ENCODE measurements at regions not wholly inside any gene's neighbourhood (a gene's known extent, or its start where the extent isn't known, plus 50 kb on each side); places are given as distances from the start of the nearest gene placed in this dataset.

DNA sequence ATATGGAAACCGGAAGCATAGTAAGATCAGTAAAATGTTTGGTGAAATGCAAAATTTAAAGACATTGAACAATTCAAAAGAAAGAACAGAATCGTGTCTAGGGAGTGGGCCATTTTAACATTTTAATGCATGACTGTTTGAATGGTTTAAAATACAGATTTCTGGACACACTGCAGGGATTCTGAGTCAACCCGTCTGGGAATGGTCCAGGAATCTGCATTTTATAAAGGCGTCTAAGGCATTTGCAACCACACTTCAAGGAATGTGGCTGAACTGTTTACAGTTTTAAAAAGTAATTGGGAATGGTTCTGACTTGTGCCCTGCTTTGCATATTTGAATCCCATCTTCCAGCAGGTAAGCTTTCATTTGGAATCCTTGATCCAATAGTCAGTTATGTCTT lies 811.7 kb upstream of the WWC1 start:
- no peak overlapping the region for H3K9ac ChIP-seq (ENCODE audit: insufficient read length)
- no peak overlapping the region; the same call in 1 of the 2 replicates for H3K27ac ChIP-seq
- DNase-seq (ENCODE audit: low read depth, low spot score): no peak
- TF ChIP-seq FOXP2 (optimal IDR thresholded peaks at IDR 0.05; ENCODE audit: control extremely low read depth, extremely low read length, insufficient read depth) (no peak), EZH2 (IDR thresholded peaks at IDR 0.05) (no peak), POLR2AphosphoS5 (IDR thresholded peaks at IDR 0.05; ENCODE audit: borderline replicate concordance, low read depth, low read length) (no peak)
- no peaks in the 10 kb centered on the region for H3K36me3 ChIP-seq (ENCODE audit: insufficient read depth, low read length)
- H3K9me3 ChIP-seq (ENCODE audit: low read depth, low read length): no peaks in the 10 kb centered on the region
- H3K4me3 ChIP-seq: no peak overlapping the region

DNA sequence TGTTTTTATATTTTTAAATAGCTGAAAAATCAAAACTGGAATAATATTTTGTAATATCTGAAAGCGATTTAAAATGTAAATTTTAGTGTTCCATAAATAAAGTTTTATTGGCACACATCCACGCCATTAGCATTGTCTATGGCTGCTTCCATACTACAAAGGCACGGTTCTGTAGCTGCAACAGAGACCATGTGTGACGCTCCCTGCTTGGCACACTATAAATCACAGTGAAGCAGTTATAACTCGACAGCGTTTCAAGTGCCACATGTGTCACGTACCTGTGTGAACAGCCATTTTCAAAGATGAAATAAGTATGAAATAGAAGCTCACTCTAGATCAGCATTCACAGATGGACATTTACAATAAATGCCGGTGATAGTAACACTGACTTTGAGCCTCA lies 810.1 kb upstream of the WWC1 start:
- TF ChIP-seq POLR2AphosphoS5 (IDR thresholded peaks at IDR 0.05; ENCODE audit: borderline replicate concordance, low read depth, low read length): no peak
- no peak for TF ChIP-seq FOXP2 (optimal IDR thresholded peaks at IDR 0.05; ENCODE audit: control extremely low read depth, extremely low read length, insufficient read depth)
- TF ChIP-seq EZH2 (IDR thresholded peaks at IDR 0.05): no peak
- H3K9ac ChIP-seq (ENCODE audit: insufficient read length): no peak overlapping the region
- no peak for DNase-seq (ENCODE audit: low read depth, low spot score)

GRCh38 chr5:167482555-167482954 lies 808.9 kb upstream of the WWC1 start:
- no peak overlapping the region for H3K4me3 ChIP-seq
- DNase-seq (ENCODE audit: low read depth, low spot score): no peak
- H3K27ac ChIP-seq: peak overlapping the region; percentile 38; the same call in 1 of the 2 replicates
- no peaks in the 10 kb centered on the region for H3K9me3 ChIP-seq (ENCODE audit: low read depth, low read length)
- TF ChIP-seq EZH2 (IDR thresholded peaks at IDR 0.05) (no peak), POLR2AphosphoS5 (IDR thresholded peaks at IDR 0.05; ENCODE audit: borderline replicate concordance, low read depth, low read length) (no peak), FOXP2 (optimal IDR thresholded peaks at IDR 0.05; ENCODE audit: control extremely low read depth, extremely low read length, insufficient read depth) (no peak)
- H3K9ac ChIP-seq (ENCODE audit: insufficient read length): no peak overlapping the region
- H3K36me3 ChIP-seq (ENCODE audit: insufficient read depth, low read length): no peaks in the 10 kb centered on the region

More for the DNA sequence above, 810.1 kb upstream of the WWC1 start:
- H3K27ac ChIP-seq: peak overlapping the region; percentile 73
- no peak overlapping the region for H3K4me3 ChIP-seq
- H3K9me3 ChIP-seq (ENCODE audit: low read depth, low read length): no peaks in the 10 kb centered on the region
- H3K36me3 ChIP-seq (ENCODE audit: insufficient read depth, low read length): no peaks in the 10 kb centered on the region

DNA sequence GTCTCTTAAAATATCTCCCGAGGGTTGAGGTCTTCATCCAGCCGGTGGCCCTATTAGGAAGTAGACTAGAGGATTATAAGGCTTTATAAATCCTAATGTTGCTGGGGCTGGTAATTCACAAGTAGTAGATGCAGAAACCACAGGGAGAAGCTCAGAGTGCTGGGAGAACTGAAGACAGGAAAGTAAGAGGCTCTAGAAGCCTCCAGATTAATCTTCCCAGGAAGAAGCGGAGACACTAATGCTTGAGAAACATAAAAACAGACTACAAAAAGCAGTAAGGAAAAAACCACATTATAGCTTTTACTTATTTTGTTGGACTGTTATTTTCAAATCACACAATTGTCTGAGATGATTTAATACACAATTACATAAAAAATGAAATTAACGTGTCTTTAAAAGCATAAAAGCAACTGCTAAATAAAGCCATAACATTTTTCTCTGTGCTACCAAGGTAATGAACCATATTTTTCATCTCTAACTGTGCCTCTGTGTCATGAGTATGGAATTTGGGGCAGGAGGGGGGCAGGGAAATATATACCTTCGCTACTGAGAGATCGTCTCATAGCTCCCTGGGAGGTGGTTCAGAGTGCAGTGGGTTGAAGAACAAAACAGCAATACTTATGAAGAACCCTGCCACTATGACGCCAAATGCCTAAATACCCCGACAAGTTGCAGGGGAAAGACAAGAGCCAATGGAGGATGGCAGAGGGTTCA lies 806.2 kb upstream of the WWC1 start:
- peak overlapping the region; percentile 90 for H3K27ac ChIP-seq
- DNase-seq (ENCODE audit: low read depth, low spot score): peak; percentile 44
- TF ChIP-seq POLR2AphosphoS5 (IDR thresholded peaks at IDR 0.05; ENCODE audit: borderline replicate concordance, low read depth, low read length): no peak
- no peak for TF ChIP-seq EZH2 (IDR thresholded peaks at IDR 0.05)
- TF ChIP-seq FOXP2 (optimal IDR thresholded peaks at IDR 0.05; ENCODE audit: control extremely low read depth, extremely low read length, insufficient read depth): no peak

DNA sequence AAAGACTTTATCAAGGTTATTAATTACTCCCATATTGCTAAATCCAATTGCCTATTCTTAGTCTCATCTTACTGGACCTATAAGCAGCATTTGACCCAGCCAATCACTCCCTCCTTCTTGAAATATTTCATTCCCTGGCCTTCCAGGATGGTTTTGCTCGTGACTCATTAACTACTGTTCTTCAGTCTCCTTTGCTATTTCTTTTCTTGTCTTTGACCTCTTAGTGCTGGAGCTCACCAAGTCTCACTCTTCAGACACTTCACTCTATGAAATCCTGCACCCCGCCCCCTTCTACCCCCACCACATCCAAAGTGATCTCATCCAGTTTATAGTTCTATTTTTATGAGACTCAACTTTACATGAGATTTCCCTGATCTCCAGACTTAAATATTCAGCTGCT lies 803.1 kb upstream of the WWC1 start:
- no peak for DNase-seq (ENCODE audit: low read depth, low spot score)
- Histone ChIP-seq H3K9ac (ENCODE audit: insufficient read length) (no peak overlapping the region), H3K27ac (no peak overlapping the region), H3K4me3 (no peak overlapping the region), H3K36me3 (ENCODE audit: insufficient read depth, low read length) (no peaks in the 10 kb centered on the region), H3K9me3 (ENCODE audit: low read depth, low read length) (no peaks in the 10 kb centered on the region)
- no peak for TF ChIP-seq FOXP2 (optimal IDR thresholded peaks at IDR 0.05; ENCODE audit: control extremely low read depth, extremely low read length, insufficient read depth)
- no peak for TF ChIP-seq EZH2 (IDR thresholded peaks at IDR 0.05)
- no peak for TF ChIP-seq POLR2AphosphoS5 (IDR thresholded peaks at IDR 0.05; ENCODE audit: borderline replicate concordance, low read depth, low read length)

More for the DNA sequence above, 806.2 kb upstream of the WWC1 start:
- no peaks in the 10 kb centered on the region for H3K36me3 ChIP-seq (ENCODE audit: insufficient read depth, low read length)
- peak overlapping the region; percentile 45 for H3K4me3 ChIP-seq
- peak overlapping the region; percentile 27 for H3K9ac ChIP-seq (ENCODE audit: insufficient read length)
- no peaks in the 10 kb centered on the region for H3K9me3 ChIP-seq (ENCODE audit: low read depth, low read length)

DNA sequence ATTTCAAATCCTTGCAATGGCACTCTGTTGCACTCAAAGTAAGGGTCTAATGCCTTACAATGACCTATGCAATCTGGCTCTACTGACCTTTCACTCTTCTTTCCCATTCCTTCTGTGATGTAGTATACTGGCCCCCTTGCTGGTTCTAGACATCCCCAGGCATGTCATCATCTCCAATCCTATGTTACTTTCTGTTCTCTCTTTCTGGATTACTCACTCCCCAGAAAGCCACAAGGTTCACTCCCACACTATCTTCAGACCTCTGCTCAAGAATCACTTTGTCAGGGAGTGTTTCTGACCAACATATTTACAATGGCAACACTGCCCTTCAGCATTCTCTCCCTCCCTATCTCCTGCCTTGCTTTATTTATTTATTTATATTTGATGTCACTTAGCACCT lies 802.2 kb upstream of the WWC1 start:
- DNase-seq (ENCODE audit: low read depth, low spot score): no peak
- Histone ChIP-seq H3K9me3 (ENCODE audit: low read depth, low read length) (no peaks in the 10 kb centered on the region), H3K4me3 (no peak overlapping the region), H3K36me3 (ENCODE audit: insufficient read depth, low read length) (no peaks in the 10 kb centered on the region), H3K27ac (no peak overlapping the region), H3K9ac (ENCODE audit: insufficient read length) (no peak overlapping the region)
- no peak for TF ChIP-seq EZH2 (IDR thresholded peaks at IDR 0.05)
- no peak for TF ChIP-seq FOXP2 (optimal IDR thresholded peaks at IDR 0.05; ENCODE audit: control extremely low read depth, extremely low read length, insufficient read depth)

DNA sequence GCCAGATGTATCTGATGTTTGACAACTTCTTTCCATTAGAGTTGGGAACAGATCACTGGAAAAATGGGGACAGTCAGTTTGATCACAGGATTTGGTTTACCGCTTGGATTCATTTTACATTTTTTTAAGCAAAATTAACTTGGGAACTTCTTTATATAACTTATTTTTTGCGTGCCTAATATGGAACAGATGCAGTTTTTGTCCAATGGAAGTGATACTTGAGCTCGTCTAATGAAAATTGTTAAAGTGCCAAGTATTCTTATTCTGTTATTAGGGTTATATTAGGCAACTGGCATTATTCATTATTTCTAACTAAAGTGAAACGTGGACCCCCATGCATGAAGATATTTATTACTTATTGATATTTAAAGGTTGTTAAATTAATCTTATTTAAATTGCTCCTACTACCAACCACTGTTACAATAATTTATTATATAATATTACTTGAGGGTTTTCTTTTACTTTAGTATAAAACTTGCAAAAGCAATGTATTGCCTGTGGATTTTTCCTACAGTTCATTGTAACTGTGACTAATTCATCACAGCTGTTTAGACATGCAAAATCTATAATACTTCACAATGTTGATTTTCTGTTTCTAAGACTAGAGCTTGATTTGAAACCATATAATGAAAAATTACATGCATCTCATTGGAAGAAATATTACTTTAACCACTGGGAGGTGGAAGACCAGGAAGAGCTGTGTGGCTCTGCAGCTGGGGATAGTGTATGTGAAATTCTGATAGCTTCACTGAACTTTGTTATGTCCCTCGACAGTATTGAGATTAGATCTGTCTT lies 787.3 kb upstream of the WWC1 start:
- Histone ChIP-seq H3K4me3 (peak overlapping the region; percentile 53), H3K9me3 (ENCODE audit: low read depth, low read length) (no peaks in the 10 kb centered on the region), H3K27ac (peak overlapping the region; percentile 70), H3K9ac (ENCODE audit: insufficient read length) (no peak overlapping the region), H3K36me3 (ENCODE audit: insufficient read depth, low read length) (no peaks in the 10 kb centered on the region)
- TF ChIP-seq FOXP2 (optimal IDR thresholded peaks at IDR 0.05; ENCODE audit: control extremely low read depth, extremely low read length, insufficient read depth): no peak
- TF ChIP-seq POLR2AphosphoS5 (IDR thresholded peaks at IDR 0.05; ENCODE audit: borderline replicate concordance, low read depth, low read length): peak; percentile 63; the same call in 1 of the 2 replicates
- TF ChIP-seq EZH2 (IDR thresholded peaks at IDR 0.05): no peak
- peak; percentile 92 for DNase-seq (ENCODE audit: low read depth, low spot score)

GRCh38 chr5:167507463-167508233 lies 783.8 kb upstream of the WWC1 start:
- TF ChIP-seq FOXP2 (optimal IDR thresholded peaks at IDR 0.05; ENCODE audit: control extremely low read depth, extremely low read length, insufficient read depth) (no peak), EZH2 (IDR thresholded peaks at IDR 0.05) (no peak), POLR2AphosphoS5 (IDR thresholded peaks at IDR 0.05; ENCODE audit: borderline replicate concordance, low read depth, low read length) (no peak)
- Histone ChIP-seq H3K27ac (no peak overlapping the region), H3K36me3 (ENCODE audit: insufficient read depth, low read length) (no peaks in the 10 kb centered on the region), H3K9ac (ENCODE audit: insufficient read length) (no peak overlapping the region), H3K4me3 (no peak overlapping the region), H3K9me3 (ENCODE audit: low read depth, low read length) (no peaks in the 10 kb centered on the region)
- no peak for DNase-seq (ENCODE audit: low read depth, low spot score)
